Trophoblast cell (in vitro differentiated cells and primary cell): ENCODE measurements at regions not wholly inside any gene's neighbourhood (a gene's known extent, or its start where the extent isn't known, plus 50 kb on each side); places are given as distances from the start of the nearest gene placed in this dataset.

Source experiments
- DNase-seq, 2 donors: peaks; one replicate each; pipeline ENCODE4 v3.0.0-alpha.2; 2016
- H2AFZ ChIP-seq: 2 replicates; pipeline ENCODE4 v1.6.1; 2013; ENCODE audit warnings: low read length, moderate library complexity, mild to moderate bottlenecking; ENCODE audit not compliant: insufficient read depth, poor library complexity
- H2AK5ac ChIP-seq: 2 replicates; pipeline ENCODE4 v1.6.1; 2013; ENCODE audit warnings: mild to moderate bottlenecking, low read length
- H2BK120ac ChIP-seq: 2 replicates; pipeline ENCODE4 v1.6.1; 2013; ENCODE audit warnings: low read length, mild to moderate bottlenecking, moderate library complexity; ENCODE audit not compliant: insufficient read depth, poor library complexity
- H2BK12ac ChIP-seq: 2 replicates; pipeline ENCODE4 v1.6.1; 2013; ENCODE audit warnings: mild to moderate bottlenecking, low read length, moderate library complexity
- H2BK5ac ChIP-seq: 2 replicates; pipeline ENCODE4 v1.6.1; 2013; ENCODE audit warnings: low read length, low read depth, moderate library complexity, mild to moderate bottlenecking; ENCODE audit not compliant: poor library complexity
- H3K14ac ChIP-seq: 2 replicates; pipeline ENCODE4 v1.6.1; 2013; ENCODE audit warnings: mild to moderate bottlenecking, low read length
- H3K18ac ChIP-seq: 2 replicates; pipeline ENCODE4 v1.6.1; 2013; ENCODE audit warnings: mild to moderate bottlenecking, low read length
- H3K23ac ChIP-seq: 2 replicates; pipeline ENCODE4 v1.6.1; 2013; ENCODE audit warnings: low read length
- H3K27ac ChIP-seq: 2 replicates; pipeline ENCODE4 v1.5.1; 2013; ENCODE audit warnings: low read depth, mild to moderate bottlenecking, inconsistent platforms, low read length, moderate library complexity
- H3K27me3 ChIP-seq: 2 replicates; pipeline ENCODE4 v1.6.1; 2013; ENCODE audit warnings: inconsistent platforms, mild to moderate bottlenecking, low read length, moderate library complexity; ENCODE audit not compliant: insufficient read depth
- H3K36me3 ChIP-seq, 2 experiments: 1 replicate in 1 of 2; 2 replicates in 1 of 2; pipeline ENCODE4 v1.6.1; 2013; ENCODE audit warnings: low read length in 2 of 2, mild to moderate bottlenecking in 2 of 2, moderate library complexity in 1 of 2; ENCODE audit not compliant: insufficient read depth in 2 of 2, control insufficient read depth in 1 of 2
- H3K4ac ChIP-seq: 2 replicates; pipeline ENCODE4 v1.6.1; 2013; ENCODE audit warnings: low read depth, mild to moderate bottlenecking, low read length, moderate library complexity
- H3K4me1 ChIP-seq, 2 experiments: 1 replicate in 1 of 2; 2 replicates in 1 of 2; pipeline ENCODE4 v1.6.1; 2013; ENCODE audit warnings: low read length in 2 of 2, mild to moderate bottlenecking in 2 of 2, moderate library complexity in 1 of 2; ENCODE audit not compliant: insufficient read depth in 2 of 2, control insufficient read depth in 1 of 2
- H3K4me2 ChIP-seq: 2 replicates; pipeline ENCODE4 v1.6.1; 2013; ENCODE audit warnings: inconsistent platforms, mild to moderate bottlenecking, low read length, moderate library complexity
- H3K4me3 ChIP-seq: 2 replicates; pipeline ENCODE4 v1.5.1; 2013; ENCODE audit warnings: mild to moderate bottlenecking, low read depth, low read length, inconsistent platforms
- H3K79me1 ChIP-seq: one replicate; pipeline ENCODE4 v1.6.1; 2013; ENCODE audit warnings: low read length
- H3K79me2 ChIP-seq: 2 replicates; pipeline ENCODE4 v1.6.1; 2013; ENCODE audit warnings: low read length, mild to moderate bottlenecking; ENCODE audit not compliant: control insufficient read depth, insufficient read depth, poor library complexity
- H3K9ac ChIP-seq: 2 replicates; pipeline ENCODE4 v1.6.1; 2013; ENCODE audit warnings: mild to moderate bottlenecking, low read length
- H3K9me3 ChIP-seq: 2 replicates; pipeline ENCODE4 v1.6.1; 2013; ENCODE audit warnings: low read depth, mild to moderate bottlenecking, control low read depth, inconsistent platforms, low read length; ENCODE audit not compliant: insufficient read depth
- H4K12ac ChIP-seq: 2 replicates; pipeline ENCODE4 v1.6.1; 2013; ENCODE audit warnings: low read depth, mild to moderate bottlenecking, low read length, moderate library complexity
- H4K8ac ChIP-seq: 2 replicates; pipeline ENCODE4 v1.6.1; 2013; ENCODE audit warnings: low read depth, mild to moderate bottlenecking, low read length, moderate library complexity
- H4K91ac ChIP-seq: one replicate; pipeline ENCODE4 v1.6.1; 2013; ENCODE audit warnings: low read depth, mild to moderate bottlenecking, low read length, moderate library complexity
- WGBS: extraction: QIAGEN DNeasy Blood & Tissue Kit; methylation state at CpG from one replicate; pipeline ENCODE4 v1.1.7; 2013; ENCODE audit warnings: missing lambda C conversion rate; ENCODE audit not compliant: insufficient read length, insufficient coverage; ENCODE audit errors: extremely low coverage; 5-methylcytosine and 5-hydroxymethylcytosine counted together

- no peak overlapping the region for H4K12ac ChIP-seq
- no peak overlapping the region for H2BK120ac ChIP-seq
- H3K27me3 ChIP-seq = no peaks in the 10 kb centered on the region
- no peak overlapping the region for H2AK5ac ChIP-seq
- H3K4me2 ChIP-seq = no peak overlapping the region
- H3K23ac ChIP-seq = no peak overlapping the region
- H4K91ac ChIP-seq = no peak overlapping the region
- DNase-seq = peak in 1 of 2 donors; percentile 15
- no peaks in the 10 kb centered on the region for H3K9me3 ChIP-seq
- no peak overlapping the region for H2BK12ac ChIP-seq
- H3K36me3 ChIP-seq = no peaks in the 10 kb centered on the region
- peaks cover 0 to 7% of the 10 kb centered on the region in 2 experiments for H3K4me1 ChIP-seq
- H3K79me1 ChIP-seq = no peaks in the 10 kb centered on the region
- H3K14ac ChIP-seq = no peak overlapping the region
- no peak overlapping the region for H3K4ac ChIP-seq
- H3K18ac ChIP-seq = no peak overlapping the region
- no CpG with 5 or more reads among the region's 6 CpGs for WGBS
- no peak overlapping the region for H2AFZ ChIP-seq
- H4K8ac ChIP-seq = no peak overlapping the region
- no peak overlapping the region for H3K4me3 ChIP-seq
- H3K9ac ChIP-seq = no peak overlapping the region
- no peaks in the 10 kb centered on the region for H3K79me2 ChIP-seq
- no peak overlapping the region for H3K27ac ChIP-seq
- no peak overlapping the region for H2BK5ac ChIP-seq
These were observed 473.2 kb downstream of the ENC1 start for GRCh38 chr5:74167206-74167929.

GRCh38 chr5:74166064-74166463 is 474.5 kb downstream of the ENC1 start:
- WGBS = no CpG with 5 or more reads among the region's 2 CpGs
- Histone ChIP-seq H3K9ac (no peak overlapping the region), H4K12ac (no peak overlapping the region), H2AFZ (no peak overlapping the region), H2BK5ac (no peak overlapping the region), H3K27ac (no peak overlapping the region), H3K4me2 (no peak overlapping the region), H3K18ac (no peak overlapping the region), H3K4ac (no peak overlapping the region), H3K36me3 (no peaks in the 10 kb centered on the region), H4K91ac (no peak overlapping the region), H3K23ac (no peak overlapping the region), H3K79me1 (no peaks in the 10 kb centered on the region), H4K8ac (no peak overlapping the region), H2BK120ac (no peak overlapping the region), H3K27me3 (no peaks in the 10 kb centered on the region), H2BK12ac (no peak overlapping the region), H3K9me3 (no peaks in the 10 kb centered on the region), H3K79me2 (no peaks in the 10 kb centered on the region), H3K14ac (no peak overlapping the region), H3K4me3 (no peak overlapping the region), H2AK5ac (no peak overlapping the region), H3K4me1 (no peaks in the 10 kb centered on the region)
- DNase-seq = no peak

GRCh38 chr5:74164725-74165235 is 475.7 kb downstream of the ENC1 start:
- Histone ChIP-seq H4K91ac (no peak overlapping the region), H3K4me2 (no peak overlapping the region), H3K9ac (no peak overlapping the region), H3K27ac (no peak overlapping the region), H4K12ac (no peak overlapping the region), H2BK5ac (no peak overlapping the region), H2AFZ (no peak overlapping the region), H3K9me3 (no peaks in the 10 kb centered on the region), H3K14ac (no peak overlapping the region), H3K23ac (no peak overlapping the region), H3K79me2 (no peaks in the 10 kb centered on the region), H3K18ac (no peak overlapping the region), H2BK120ac (no peak overlapping the region), H3K79me1 (no peaks in the 10 kb centered on the region), H2BK12ac (no peak overlapping the region), H3K36me3 (no peaks in the 10 kb centered on the region), H3K4me1 (no peaks in the 10 kb centered on the region), H3K4me3 (no peak overlapping the region), H2AK5ac (no peak overlapping the region), H3K4ac (no peak overlapping the region), H4K8ac (no peak overlapping the region), H3K27me3 (no peaks in the 10 kb centered on the region)
- no peak for DNase-seq
- WGBS = no CpG with 5 or more reads among the region's 3 CpGs

DNA sequence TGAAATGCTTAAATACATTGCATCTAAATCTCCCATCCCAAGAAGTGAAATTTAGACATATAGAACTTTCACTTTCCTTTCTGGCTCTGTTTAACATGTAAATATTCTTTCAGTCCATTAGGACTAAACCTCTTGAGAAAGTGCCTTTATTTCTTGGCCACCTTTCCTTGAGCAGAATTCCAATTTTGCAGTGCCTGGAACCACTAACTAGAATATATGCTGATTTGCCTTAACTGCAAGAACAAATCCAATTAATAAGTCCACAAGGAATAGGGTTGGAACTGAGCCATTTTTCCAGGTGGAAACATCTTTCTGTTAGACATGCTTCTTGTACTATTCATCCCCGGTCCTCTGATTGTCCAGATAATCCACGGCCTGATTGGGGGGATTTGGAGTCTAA is 478.0 kb downstream of the ENC1 start:
- Histone ChIP-seq H3K9ac (no peak overlapping the region), H4K8ac (no peak overlapping the region), H3K4me1 (no peaks in the 10 kb centered on the region), H2BK5ac (no peak overlapping the region), H3K4me2 (no peak overlapping the region), H3K79me1 (no peaks in the 10 kb centered on the region), H2BK12ac (no peak overlapping the region), H3K79me2 (no peaks in the 10 kb centered on the region), H3K4me3 (no peak overlapping the region), H4K91ac (no peak overlapping the region), H3K18ac (no peak overlapping the region), H2AK5ac (no peak overlapping the region), H3K27me3 (no peaks in the 10 kb centered on the region), H3K23ac (no peak overlapping the region), H3K14ac (no peak overlapping the region), H3K36me3 (no peaks in the 10 kb centered on the region), H2BK120ac (no peak overlapping the region), H3K27ac (no peak overlapping the region), H3K4ac (no peak overlapping the region), H2AFZ (no peak overlapping the region), H4K12ac (no peak overlapping the region), H3K9me3 (no peaks in the 10 kb centered on the region)
- DNase-seq = no peak
- no CpG with 5 or more reads among the region's 2 CpGs for WGBS
